ENCODE measurements at regions not wholly inside any gene's neighbourhood (a gene's known extent, or its start where the extent isn't known, plus 50 kb on each side); places are given as distances from the start of the nearest gene placed in this dataset.

GRCh38 chr3:137511655-137512054 is 252.5 kb upstream of the SOX14 start:
- no peak overlapping the region for H2AK9ac ChIP-seq (replicated peaks; ENCODE audit: low read depth, low read length, poor library complexity)
- H3K18ac ChIP-seq (ENCODE audit: low read depth, low read length): no peak overlapping the region
- ATAC-seq (ENCODE audit: low read depth): no peak
- no peak overlapping the region for H3K27ac ChIP-seq (ENCODE audit: insufficient read depth, low read length)
- H2AFZ ChIP-seq (replicated peaks; ENCODE audit: low read length, poor library complexity): no peak overlapping the region
- in situ Hi-C loops (cut with MboI; ENCODE audit: low sequenced_read_pairs) (no loop called here), dilution Hi-C loops (cut with HindIII; ENCODE audit: low sequenced_read_pairs, unreplicated experiment) (no loop called here), intact Hi-C loops (cut with micrococcal nuclease) (no loop called here)
- H3K14ac ChIP-seq (replicated peaks; ENCODE audit: low read depth, low read length): no peak overlapping the region
- no peak overlapping the region for H2BK120ac ChIP-seq (ENCODE audit: low read depth, low read length)
- H4K20me1 ChIP-seq (ENCODE audit: insufficient read depth, low read length): no peaks in the 10 kb centered on the region
- H3K36me3 ChIP-seq (ENCODE audit: control insufficient read depth, insufficient read depth, low read length): no peaks in the 10 kb centered on the region
- no peak overlapping the region for H4K5ac ChIP-seq (ENCODE audit: low read depth, low read length)
- H3K4me3 ChIP-seq (ENCODE audit: insufficient read depth, low read depth, low read length): no peak overlapping the region
- no peaks in the 10 kb centered on the region for H3K9me1 ChIP-seq (ENCODE audit: insufficient read depth, low read length)
- no peak overlapping the region for H3K4ac ChIP-seq (ENCODE audit: low read depth, low read length)
- no peak overlapping the region for H2BK5ac ChIP-seq (ENCODE audit: low read depth, low read length, poor library complexity, severe bottlenecking)
- TF ChIP-seq CEBPB (IDR thresholded peaks at IDR 0.05; ENCODE audit: low read depth, low read length) (no peak), CHD1 (IDR thresholded peaks at IDR 0.05; ENCODE audit: low read depth, low read length) (no peak), RAD21 (IDR thresholded peaks at IDR 0.05; ENCODE audit: low read length) (no peak), USF2 (IDR thresholded peaks at IDR 0.05; ENCODE audit: low read depth, low read length) (no peak), NFE2L2 (IDR thresholded peaks at IDR 0.05; ENCODE audit: low read depth, low read length) (no peak), RCOR1 (IDR thresholded peaks at IDR 0.05; ENCODE audit: insufficient replicate concordance, low read length) (no peak), ELK1 (IDR thresholded peaks at IDR 0.05; ENCODE audit: borderline replicate concordance, low read depth, low read length) (no peak), POLR2A (IDR thresholded peaks at IDR 0.05; ENCODE audit: low read depth, low read length) (no peak), BHLHE40 (IDR thresholded peaks at IDR 0.05; ENCODE audit: low read depth, low read length) (no peak), MAFK (IDR thresholded peaks at IDR 0.05; ENCODE audit: low read depth, low read length) (no peak), FOS (IDR thresholded peaks at IDR 0.05; ENCODE audit: low read depth, low read length) (no peak), RFX5 (IDR thresholded peaks at IDR 0.05; ENCODE audit: low read depth, low read length) (no peak), MXI1 (IDR thresholded peaks at IDR 0.05; ENCODE audit: borderline replicate concordance, low read depth, low read length) (no peak), SMC3 (IDR thresholded peaks at IDR 0.05; ENCODE audit: low read depth, low read length) (no peak), MAZ (IDR thresholded peaks at IDR 0.05; ENCODE audit: borderline replicate concordance, low read depth, low read length) (no peak), CTCF (conservative IDR thresholded peaks at IDR 0.05; ENCODE audit: low read depth, low read length) (no peak)
- no peak overlapping the region for H3K4me2 ChIP-seq (ENCODE audit: low read depth, low read length)
- no peak overlapping the region for H2BK15ac ChIP-seq (ENCODE audit: low read depth, low read length)
- BruUV-seq (replicated peaks): no TSS peak
- H3K56ac ChIP-seq (ENCODE audit: extremely low read depth, insufficient read depth, low read length): no peak overlapping the region
- no peaks in the 10 kb centered on the region for H3K27me3 ChIP-seq (ENCODE audit: control insufficient read depth, insufficient read depth, low read length)
- ChIA-PET POLR2A (ENCODE audit: unreplicated experiment) (no interaction called here), CTCF (no interaction called here)
- DNase-seq: no peak
- no peak overlapping the region for H2AK5ac ChIP-seq (ENCODE audit: low read depth, low read length)
- no peaks in the 10 kb centered on the region for H3K4me1 ChIP-seq (ENCODE audit: control insufficient read depth, insufficient read depth, low read length)
- no peak overlapping the region for H3K9ac ChIP-seq (ENCODE audit: low read depth, low read length)
- H3K23ac ChIP-seq (ENCODE audit: low read depth, low read length): no peak overlapping the region
- H4K8ac ChIP-seq (ENCODE audit: low read depth in 2 of 2, low read length in 2 of 2): no peak overlapping the region
- WGBS, 2 experiments (ENCODE audit: extremely low coverage in 2 of 2, insufficient read length in 1 of 2): no CpG with 5 or more reads among the region's 1 CpG
- H2BK20ac ChIP-seq (ENCODE audit: low read depth, low read length): no peak overlapping the region
- H3K79me1 ChIP-seq (ENCODE audit: low read depth in 1 of 2, low read length in 2 of 2): no peaks in the 10 kb centered on the region
- no peak overlapping the region for H4K91ac ChIP-seq (ENCODE audit: insufficient read depth, low read depth, low read length)
- peaks cover 22% of the 10 kb centered on the region for H3K9me3 ChIP-seq (ENCODE audit: control insufficient read depth, insufficient read depth, low read length)
